ENCODE measurements at regions not wholly inside any gene's neighbourhood (a gene's known extent, or its start where the extent isn't known, plus 50 kb on each side); places are given as distances from the start of the nearest gene placed in this dataset.
A peak's percentile ranks its signal among the peaks of the same experiment; 100 is the strongest.

DNA sequence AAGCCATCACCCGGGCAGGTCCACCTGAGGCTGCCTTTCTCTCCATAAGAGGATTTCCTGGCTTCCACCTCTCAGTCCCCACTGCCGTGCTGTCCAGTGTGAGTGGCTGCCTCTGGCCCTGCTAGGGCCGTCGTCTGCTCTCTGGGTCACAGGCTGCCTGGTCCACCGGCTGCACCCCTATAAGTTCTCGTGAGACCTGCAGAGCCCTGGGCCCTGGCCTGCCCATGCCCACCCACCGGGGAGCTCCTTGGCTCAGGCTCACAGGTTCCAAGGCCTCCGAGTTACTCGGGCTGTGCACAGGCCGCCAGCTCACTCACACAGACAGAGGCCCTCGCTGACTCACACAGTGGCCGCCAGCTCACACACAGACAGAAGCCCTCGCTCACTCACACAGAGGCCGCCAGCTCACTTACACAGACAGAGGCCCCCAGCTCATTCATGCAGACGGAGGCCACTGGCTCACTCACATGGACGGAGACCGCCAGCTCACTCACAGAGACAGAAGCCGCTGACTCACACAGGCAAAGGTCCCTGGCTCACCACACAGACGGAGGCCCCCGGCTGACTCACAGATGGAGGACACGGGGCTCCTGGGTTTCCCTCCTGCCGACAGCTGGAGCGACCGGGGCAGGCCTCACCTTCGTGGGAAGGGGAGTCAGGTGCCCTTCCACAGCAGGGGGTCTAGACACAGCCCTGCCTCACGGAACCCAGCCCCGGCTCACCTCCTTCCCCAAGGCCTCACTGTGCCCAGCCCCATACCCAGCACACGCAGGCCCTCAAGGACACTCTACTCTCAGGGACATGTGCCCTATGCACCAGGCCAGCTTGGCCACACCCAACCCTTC is 334.1 kb upstream of the MYT1L start:
- no peak for DNase-seq
- Mint-ChIP-seq H3K27me3 (ENCODE audit: low read depth) (no peaks in the 10 kb centered on the region), H3K4me3 (no peak overlapping the region), H3K27ac (no peak overlapping the region), H3K9me3 (peaks cover 5% of the 10 kb centered on the region), H3K36me3 (ENCODE audit: low read depth) (peaks cover under 1% of the 10 kb centered on the region), H3K4me1 (ENCODE audit: low read depth) (no peaks in the 10 kb centered on the region)
- CTCF ChIA-PET: no interaction called here
- intact Hi-C loops (cut with micrococcal nuclease): no loop called here

DNA sequence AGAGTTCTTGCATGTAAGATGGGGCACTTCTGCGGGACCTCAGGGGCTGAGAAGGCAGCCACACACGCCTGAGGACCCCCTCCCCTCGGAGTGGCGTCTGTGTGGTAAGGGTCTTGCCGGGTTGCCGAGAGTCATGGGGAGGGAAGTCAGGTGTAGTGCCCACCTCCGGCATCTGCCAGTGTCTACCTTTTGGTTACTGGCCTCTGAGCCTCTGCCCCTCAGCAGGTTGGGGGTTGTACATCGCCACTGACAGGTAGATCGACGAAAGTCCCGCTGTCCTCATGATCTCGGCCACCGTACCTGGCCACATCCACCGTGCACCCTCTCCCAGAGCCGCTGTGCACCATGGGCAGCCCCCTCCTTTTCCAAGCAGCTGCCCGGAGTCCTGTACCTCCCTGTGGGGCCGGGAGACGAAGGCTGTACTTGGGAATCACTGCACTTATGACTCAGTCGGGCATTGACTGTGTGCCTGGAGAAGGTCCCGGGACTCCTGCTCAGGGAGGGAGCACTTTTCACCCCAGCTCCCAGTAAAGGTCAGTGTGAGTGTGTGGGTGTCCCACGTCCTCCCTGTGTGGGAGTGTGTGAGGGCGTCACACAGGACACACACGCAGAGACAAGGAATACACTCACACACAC is 332.4 kb upstream of the MYT1L start:
- CTCF ChIA-PET: no interaction called here
- Mint-ChIP-seq H3K27me3 (ENCODE audit: low read depth) (no peaks in the 10 kb centered on the region), H3K4me1 (ENCODE audit: low read depth) (no peaks in the 10 kb centered on the region), H3K9me3 (peaks cover 16% of the 10 kb centered on the region), H3K4me3 (no peak overlapping the region), H3K36me3 (ENCODE audit: low read depth) (peaks cover 1% of the 10 kb centered on the region), H3K27ac (no peak overlapping the region)
- no peak for DNase-seq
- intact Hi-C loops (cut with micrococcal nuclease): no loop called here

DNA sequence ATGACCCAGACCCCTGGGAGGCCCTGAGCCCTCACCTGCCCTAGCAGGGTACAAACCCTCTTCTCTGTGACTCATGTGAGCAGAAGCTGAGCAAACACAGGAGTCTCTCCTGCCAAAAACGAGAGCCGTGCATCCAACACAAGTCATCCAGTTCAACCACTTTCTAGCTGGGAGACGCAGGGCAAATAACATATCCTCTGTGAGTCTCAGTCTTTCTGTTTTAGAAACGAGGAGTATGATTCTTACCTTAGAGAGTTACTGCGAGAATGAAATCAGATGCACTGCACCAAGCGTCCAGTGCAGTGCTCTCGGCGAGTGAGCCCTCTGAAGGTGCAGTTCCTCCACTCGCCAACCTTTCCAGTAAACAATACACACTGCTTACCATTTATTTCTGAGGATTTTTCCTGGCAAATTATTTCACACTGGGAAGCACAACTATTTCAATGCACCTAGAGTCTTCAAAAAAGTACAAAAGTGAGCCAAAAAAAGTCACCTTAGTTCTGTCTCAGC is 331.8 kb upstream of the MYT1L start:
- peaks cover 21% of the 10 kb centered on the region for H3K9me3 Mint-ChIP-seq
- peaks cover 6% of the 10 kb centered on the region for H3K36me3 Mint-ChIP-seq (ENCODE audit: low read depth)
- no peak overlapping the region for H3K4me3 Mint-ChIP-seq
- no peaks in the 10 kb centered on the region for H3K27me3 Mint-ChIP-seq (ENCODE audit: low read depth)
- no peak overlapping the region for H3K27ac Mint-ChIP-seq
- intact Hi-C loops (cut with micrococcal nuclease): no loop called here
- CTCF ChIA-PET: no interaction called here
- no peak for DNase-seq
- peaks cover under 1% of the 10 kb centered on the region for H3K4me1 Mint-ChIP-seq (ENCODE audit: low read depth)

DNA sequence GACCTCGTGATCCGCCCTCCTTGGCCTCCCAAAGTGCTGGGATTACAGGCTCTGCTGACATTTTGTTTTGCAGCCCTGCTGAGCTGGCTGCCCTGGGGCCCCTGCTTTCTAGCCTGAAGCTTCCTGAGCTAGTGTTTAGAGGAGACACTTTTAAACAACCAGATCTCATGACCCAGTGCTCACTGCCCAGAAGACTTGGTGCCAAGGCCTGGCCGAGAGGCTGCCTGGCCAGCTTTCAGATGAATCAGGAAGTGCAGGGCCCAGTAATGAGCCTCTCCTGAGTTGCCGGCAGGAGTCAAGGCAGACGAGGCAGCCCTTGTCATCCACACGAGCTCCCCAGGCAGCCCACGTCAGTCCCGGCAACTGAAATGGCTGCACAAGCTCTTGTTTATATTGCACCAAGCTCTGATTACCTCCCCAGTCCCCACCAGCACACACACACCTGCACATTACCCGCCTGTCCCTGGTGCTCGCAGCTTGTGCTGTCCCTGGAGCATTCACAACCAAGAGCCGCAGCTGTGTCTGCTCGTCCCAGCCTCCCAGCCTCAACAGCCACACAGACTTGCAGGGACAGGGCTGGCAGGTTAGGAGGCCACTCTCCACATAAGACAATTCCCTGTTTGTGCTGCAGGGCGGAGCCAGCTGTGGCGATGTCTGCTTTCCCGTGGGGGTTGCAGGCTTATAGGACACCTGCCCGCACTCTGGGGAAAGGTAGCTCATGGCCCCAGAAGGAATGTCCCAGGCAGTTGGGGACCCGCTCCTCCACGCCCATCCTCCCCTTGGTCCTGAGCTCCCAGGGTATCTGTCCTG is 331.2 kb upstream of the MYT1L start:
- Mint-ChIP-seq H3K27me3 (ENCODE audit: low read depth) (no peaks in the 10 kb centered on the region), H3K4me1 (ENCODE audit: low read depth) (peaks cover 5% of the 10 kb centered on the region), H3K9me3 (peaks cover 21% of the 10 kb centered on the region), H3K4me3 (no peak overlapping the region), H3K36me3 (ENCODE audit: low read depth) (peaks cover 6% of the 10 kb centered on the region), H3K27ac (no peak overlapping the region)
- CTCF ChIA-PET: no interaction called here
- intact Hi-C loops (cut with micrococcal nuclease): no loop called here
- no peak for DNase-seq

DNA sequence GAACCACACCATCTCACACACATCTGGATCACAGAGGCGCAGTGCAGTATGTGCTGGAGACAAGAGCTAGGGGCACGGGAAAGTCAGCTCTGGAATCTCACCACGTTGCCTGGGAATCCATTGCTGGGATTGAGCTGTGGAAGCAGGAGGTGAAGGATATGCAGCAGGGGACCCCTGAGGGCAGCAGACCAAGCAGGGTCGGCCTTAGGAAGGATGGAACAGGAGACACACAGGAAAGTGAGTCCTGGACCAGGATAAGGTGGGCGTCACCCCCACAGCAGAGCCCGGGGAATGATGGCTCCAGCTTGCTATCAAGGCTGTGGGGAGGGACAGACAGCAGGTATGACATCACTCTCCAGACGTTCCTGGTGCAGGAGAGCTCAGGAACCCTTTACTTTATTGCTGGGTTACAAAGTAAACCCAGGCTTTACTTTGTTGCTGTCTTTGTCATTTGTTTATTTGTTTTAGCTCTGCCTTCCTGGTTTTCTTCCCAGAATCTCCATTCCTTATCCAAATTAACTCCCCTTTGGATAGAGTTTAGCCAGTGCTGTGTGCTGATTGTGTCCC is 329.8 kb upstream of the MYT1L start:
- peaks cover 6% of the 10 kb centered on the region for H3K36me3 Mint-ChIP-seq (ENCODE audit: low read depth)
- peaks cover 11% of the 10 kb centered on the region for H3K4me1 Mint-ChIP-seq (ENCODE audit: low read depth)
- no peak for DNase-seq
- peaks cover 21% of the 10 kb centered on the region for H3K9me3 Mint-ChIP-seq
- H3K27ac Mint-ChIP-seq: no peak overlapping the region
- intact Hi-C loops (cut with micrococcal nuclease): no loop called here
- H3K27me3 Mint-ChIP-seq (ENCODE audit: low read depth): no peaks in the 10 kb centered on the region
- H3K4me3 Mint-ChIP-seq: no peak overlapping the region
- CTCF ChIA-PET: no interaction called here

DNA sequence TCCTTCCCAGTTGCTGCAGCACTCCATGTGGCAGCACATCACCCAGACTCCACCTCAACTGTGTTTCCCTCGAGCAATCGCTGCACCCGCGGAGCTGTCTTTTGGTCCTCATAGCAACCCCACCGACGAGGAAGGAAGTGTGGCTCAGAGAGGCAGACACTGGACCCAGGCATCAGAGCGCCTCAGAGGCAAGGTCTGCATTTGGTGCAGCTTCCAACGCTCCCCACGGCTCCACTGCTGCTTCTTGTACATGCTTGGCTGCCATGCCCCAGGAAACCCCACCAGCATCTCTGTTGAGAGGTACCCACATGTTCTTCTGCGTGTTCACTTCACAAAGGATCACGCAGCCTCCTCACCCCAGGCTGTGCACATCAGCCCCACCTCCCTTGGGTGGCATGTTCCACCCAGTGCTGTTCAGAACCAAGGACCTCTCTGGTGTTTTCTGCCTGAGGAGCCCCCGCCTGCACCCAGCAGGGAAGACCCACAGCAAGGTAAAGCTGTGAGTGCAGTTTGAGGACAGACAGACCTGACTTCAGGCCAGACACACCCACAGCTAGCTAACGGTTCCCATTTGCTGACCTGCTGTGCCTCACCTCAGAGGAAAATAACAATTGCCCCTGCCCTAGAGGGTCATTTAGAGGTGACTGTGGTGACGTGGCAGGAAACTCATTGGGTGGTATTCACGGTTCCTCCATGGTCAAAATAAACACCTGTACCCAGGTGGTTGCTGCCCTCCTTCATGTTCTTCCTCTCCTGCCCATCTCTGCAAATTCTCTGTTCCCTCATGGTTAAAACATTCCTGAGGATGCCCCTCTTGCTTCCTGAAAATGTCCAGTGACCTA is 326.3 kb upstream of the MYT1L start:
- DNase-seq: peak; percentile 7
- H3K4me3 Mint-ChIP-seq: no peak overlapping the region
- H3K27me3 Mint-ChIP-seq (ENCODE audit: low read depth): no peaks in the 10 kb centered on the region
- peaks cover 11% of the 10 kb centered on the region for H3K4me1 Mint-ChIP-seq (ENCODE audit: low read depth)
- peak overlapping the region; percentile 48 for H3K27ac Mint-ChIP-seq
- H3K36me3 Mint-ChIP-seq (ENCODE audit: low read depth): peaks cover 6% of the 10 kb centered on the region
- peaks cover 21% of the 10 kb centered on the region for H3K9me3 Mint-ChIP-seq
- intact Hi-C loops (cut with micrococcal nuclease): no loop called here
- CTCF ChIA-PET: no interaction called here

DNA sequence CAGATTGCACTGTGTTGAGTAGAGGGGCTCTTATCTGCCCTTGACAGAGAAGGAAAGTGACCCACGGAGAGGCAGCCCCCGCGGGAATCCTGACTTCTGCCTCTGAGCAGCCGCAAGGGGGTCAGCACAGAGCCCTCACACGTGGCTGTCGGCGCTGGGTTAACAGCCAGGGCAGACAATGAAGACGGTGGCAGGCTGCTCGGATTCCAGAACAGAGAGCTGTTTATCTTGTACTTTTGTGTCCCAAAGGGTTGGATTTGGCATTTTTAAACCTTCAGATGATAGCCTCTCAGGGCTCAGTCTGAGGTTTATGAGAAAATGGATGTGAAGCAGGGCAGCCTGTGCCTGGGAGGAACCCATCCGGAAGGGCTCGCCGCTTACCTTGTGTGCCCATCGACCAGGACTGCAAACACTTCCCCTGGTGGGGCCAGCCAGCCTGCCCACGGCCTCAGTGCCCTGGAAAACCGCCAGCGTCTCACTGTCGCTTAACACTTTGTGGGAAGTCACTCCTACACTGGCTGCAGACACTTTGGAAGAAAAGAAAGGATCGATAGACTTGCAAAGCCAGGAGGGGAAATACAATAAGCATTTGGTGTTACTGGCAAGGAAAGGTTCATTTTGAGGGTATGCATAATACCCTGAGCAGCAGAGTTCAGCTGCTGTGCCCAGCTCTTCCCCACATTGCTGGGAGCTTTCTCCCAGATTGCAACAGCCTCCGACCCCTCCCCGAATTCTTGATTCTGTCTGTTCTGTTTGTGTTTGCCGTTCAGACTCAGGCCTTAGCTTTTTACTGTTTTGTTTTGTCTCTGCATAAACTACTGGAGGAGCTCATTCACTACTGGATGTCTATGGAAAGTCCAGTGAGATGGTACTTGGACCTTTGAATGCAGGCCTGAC is 325.3 kb upstream of the MYT1L start:
- Mint-ChIP-seq H3K4me3 (no peak overlapping the region), H3K9me3 (peaks cover 21% of the 10 kb centered on the region), H3K27me3 (ENCODE audit: low read depth) (no peaks in the 10 kb centered on the region), H3K4me1 (ENCODE audit: low read depth) (peaks cover 11% of the 10 kb centered on the region), H3K36me3 (ENCODE audit: low read depth) (peaks cover 6% of the 10 kb centered on the region), H3K27ac (no peak overlapping the region)
- CTCF ChIA-PET: no interaction called here
- intact Hi-C loops (cut with micrococcal nuclease): no loop called here
- no peak for DNase-seq

DNA sequence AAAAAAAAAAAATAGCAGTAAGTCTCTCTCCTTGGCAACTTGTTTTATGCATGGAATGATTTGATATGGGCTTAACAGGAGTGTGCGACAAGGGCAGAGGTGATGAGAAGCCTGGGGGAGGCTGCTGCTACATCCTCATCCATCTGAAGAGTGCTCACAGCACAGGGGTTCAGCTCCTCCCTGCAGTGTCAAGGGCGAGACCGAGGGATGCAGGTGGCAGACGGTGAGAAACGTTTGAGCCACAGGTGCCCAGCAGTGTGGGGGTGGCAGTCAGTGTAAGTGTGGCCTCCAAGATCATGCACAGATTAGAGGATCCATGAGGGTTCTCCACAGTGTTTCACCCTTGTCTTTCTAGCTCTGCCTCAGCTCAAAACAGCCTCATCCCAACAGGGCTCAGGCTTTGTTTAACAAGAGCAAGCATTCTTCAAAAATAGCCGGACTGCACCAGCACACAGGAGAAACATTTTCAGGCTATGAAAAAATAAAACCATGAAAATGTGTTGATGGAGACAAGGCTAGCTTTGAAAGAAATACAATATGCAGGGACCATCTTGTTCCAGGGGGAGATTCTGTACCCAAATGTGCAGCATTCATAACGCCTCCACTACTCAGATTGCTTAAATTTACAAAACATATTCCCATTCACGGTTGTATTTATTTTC is 324.5 kb upstream of the MYT1L start:
- no peaks in the 10 kb centered on the region for H3K27me3 Mint-ChIP-seq (ENCODE audit: low read depth)
- H3K4me1 Mint-ChIP-seq (ENCODE audit: low read depth): peaks cover 11% of the 10 kb centered on the region
- intact Hi-C loops (cut with micrococcal nuclease): no loop called here
- no peak overlapping the region for H3K27ac Mint-ChIP-seq
- H3K36me3 Mint-ChIP-seq (ENCODE audit: low read depth): peaks cover 6% of the 10 kb centered on the region
- H3K9me3 Mint-ChIP-seq: peaks cover 20% of the 10 kb centered on the region
- DNase-seq: no peak
- CTCF ChIA-PET: interaction anchor here (0.7 kb wide), 1 partner anchor 39 kb away, joined by 3 read pairs; no protein-coding TSS in a partner anchor
- H3K4me3 Mint-ChIP-seq: no peak overlapping the region

DNA sequence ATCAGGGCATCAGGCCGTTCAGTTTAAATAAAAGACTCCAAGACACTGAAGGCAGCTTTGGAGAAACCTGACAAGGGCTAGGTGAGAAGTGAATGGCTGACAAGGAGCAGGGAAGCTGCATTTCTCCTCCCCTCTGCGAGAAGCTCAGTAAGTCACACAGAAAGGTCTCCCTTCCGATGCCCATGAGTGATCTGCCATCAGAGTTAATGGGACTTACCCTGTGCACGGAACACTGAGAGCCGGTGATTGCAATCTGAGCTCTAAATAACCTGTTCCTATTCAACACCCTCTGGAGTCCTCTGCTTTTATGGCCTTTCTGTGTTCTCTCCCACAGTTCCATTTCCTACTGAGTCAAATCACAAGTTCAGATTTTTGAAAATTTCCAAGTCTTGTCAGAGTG is 322.2 kb upstream of the MYT1L start:
- Mint-ChIP-seq H3K4me3 (no peak overlapping the region), H3K27ac (no peak overlapping the region), H3K36me3 (ENCODE audit: low read depth) (peaks cover 2% of the 10 kb centered on the region), H3K27me3 (ENCODE audit: low read depth) (no peaks in the 10 kb centered on the region), H3K4me1 (ENCODE audit: low read depth) (peaks cover 11% of the 10 kb centered on the region), H3K9me3 (peaks cover 3% of the 10 kb centered on the region)
- DNase-seq: no peak
- intact Hi-C loops (cut with micrococcal nuclease): no loop called here
- CTCF ChIA-PET: no interaction called here

DNA sequence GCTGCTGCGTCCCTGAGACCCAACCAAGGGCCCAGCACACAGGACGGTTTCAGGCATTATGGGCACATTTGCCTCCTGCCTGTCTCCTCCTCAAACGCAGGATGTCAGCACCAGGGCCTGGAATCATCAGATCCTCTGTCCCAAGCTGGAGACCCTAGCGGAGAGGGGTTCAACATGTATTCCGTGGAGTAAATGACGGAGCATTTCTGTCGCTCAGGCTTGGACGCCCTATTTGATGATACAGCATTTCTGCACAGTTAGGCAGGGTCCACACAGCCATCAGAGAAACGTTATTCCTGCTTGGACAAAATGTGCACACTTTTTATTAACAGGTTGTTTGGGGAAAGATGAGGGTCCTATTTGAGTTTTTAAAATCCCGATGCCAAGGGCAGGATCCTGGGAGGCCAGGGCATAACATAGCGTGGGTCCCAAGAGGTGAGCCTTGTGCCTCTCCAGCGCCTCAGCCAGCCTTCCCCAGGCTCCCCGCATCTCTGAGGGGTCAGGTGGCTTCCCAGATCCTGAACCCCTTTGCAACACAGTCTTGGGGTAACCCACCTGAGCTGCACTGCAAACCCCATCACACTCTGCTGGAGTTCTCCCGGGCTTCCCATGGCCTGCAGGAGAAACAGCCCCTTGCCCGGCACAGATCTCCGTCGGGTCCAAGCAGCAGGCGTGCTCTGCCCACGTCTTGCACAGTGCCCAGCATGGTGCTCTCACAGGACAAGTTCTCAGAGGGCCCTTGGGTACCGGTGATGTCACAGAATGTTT is 319.7 kb upstream of the MYT1L start:
- H3K4me1 Mint-ChIP-seq (ENCODE audit: low read depth): peaks cover 23% of the 10 kb centered on the region
- CTCF ChIA-PET: no interaction called here

More for the DNA sequence above, 319.7 kb upstream of the MYT1L start:
- no peak overlapping the region for H3K27ac Mint-ChIP-seq
- no peaks in the 10 kb centered on the region for H3K36me3 Mint-ChIP-seq (ENCODE audit: low read depth)
- intact Hi-C loops (cut with micrococcal nuclease): no loop called here
- H3K4me3 Mint-ChIP-seq: no peak overlapping the region
- no peaks in the 10 kb centered on the region for H3K9me3 Mint-ChIP-seq
- no peak for DNase-seq
- no peaks in the 10 kb centered on the region for H3K27me3 Mint-ChIP-seq (ENCODE audit: low read depth)

Data from activated naive CD4-positive, alpha-beta T cell treated with anti-CD3 and anti-CD28 coated beads for 36 hours (primary cell).